H1 (cell line): ENCODE measurements at regions not wholly inside any gene's neighbourhood (a gene's known extent, or its start where the extent isn't known, plus 50 kb on each side); places are given as distances from the start of the nearest gene placed in this dataset.

ENCODE experiments used
- CTCF ChIA-PET: fragments of 300-600 bp; sonication (Branson Sonifier 250); formaldehyde crosslinking; loops from one replicate; lab custom pipeline; 2021; ENCODE audit not compliant: partially characterized antibody; lab: Charles Lee
- POLR2A ChIA-PET: fragments of 300-600 bp; sonication (Branson Sonifier 250); formaldehyde crosslinking; loops from one replicate; lab custom pipeline; 2021; ENCODE audit warnings: inconsistent platforms; ENCODE audit not compliant: partially characterized antibody; lab: Charles Lee
- DNase-seq, 2 experiments: peaks; one replicate each; pipeline versions ENCODE4 v3.0.0 to v3.0.0-alpha.2; 2010 to 2022; ENCODE audit warnings: low spot score in 2 of 2, low read depth in 1 of 2, mixed read lengths in 1 of 2
- FAIRE-seq: peaks from 2 replicates; lab custom pipeline; 2011; peaks lifted over from hg19 to GRCh38; lab: Jason Lieb, UNC
- H2AFZ ChIP-seq: 2 replicates; pipeline ENCODE4 v1.8.1; 2012; ENCODE audit warnings: low read length, inconsistent platforms
- H2AK5ac ChIP-seq: 2 replicates; pipeline ENCODE4 v1.6.1; 2013; ENCODE audit warnings: low read depth, low read length
- H2BK120ac ChIP-seq: replicated peaks from 2 replicates; pipeline ENCODE3; 2013; ENCODE audit warnings: low read depth, low read length, inconsistent platforms
- H2BK12ac ChIP-seq: 2 replicates; pipeline ENCODE4 v1.6.1; 2013; ENCODE audit warnings: low read depth, low read length
- H2BK15ac ChIP-seq: 2 replicates; pipeline ENCODE4 v1.6.1; 2013; ENCODE audit warnings: low read length
- H2BK20ac ChIP-seq: 2 replicates; pipeline ENCODE4 v1.6.1; 2013; ENCODE audit warnings: low read length
- H2BK5ac ChIP-seq: 2 replicates; pipeline ENCODE4 v1.6.1; 2013; ENCODE audit warnings: low read depth, low read length
- H3K14ac ChIP-seq: 2 replicates; pipeline ENCODE4 v1.6.1; 2013; ENCODE audit warnings: inconsistent platforms; ENCODE audit not compliant: insufficient read length
- H3K18ac ChIP-seq: 2 replicates; pipeline ENCODE4 v1.6.1; 2013; ENCODE audit warnings: low read length; ENCODE audit errors: extremely low read depth
- H3K23ac ChIP-seq: 2 replicates; pipeline ENCODE4 v1.6.1; 2013; ENCODE audit warnings: inconsistent platforms; ENCODE audit not compliant: insufficient read length
- H3K23me2 ChIP-seq: 2 replicates; pipeline ENCODE4 v1.6.1; 2013; ENCODE audit warnings: low read depth, low read length
- H3K27ac ChIP-seq: 2 replicates; pipeline ENCODE4 v1.6.1; 2011; ENCODE audit warnings: low read depth, low read length, inconsistent platforms
- H3K27me3 ChIP-seq, 4 experiments: replicated peaks in 1 of 4; 1 replicate in 1 of 4; 2 replicates in 3 of 4; pipeline versions ENCODE4 v1.6.1 to v1.8.1; 2011 to 2013; ENCODE audit warnings: low read length in 3 of 4, mild to moderate bottlenecking in 3 of 4, inconsistent platforms in 2 of 4, mixed read lengths in 2 of 4, moderate library complexity in 1 of 4; ENCODE audit not compliant: control insufficient read depth in 3 of 4, insufficient read depth in 3 of 4; ENCODE audit errors: extremely low read depth in 1 of 4
- H3K36me3 ChIP-seq, 4 experiments: 2 replicates each; pipeline versions ENCODE4 v1.6.1 to v1.8.1; 2011 to 2013; ENCODE audit warnings: mild to moderate bottlenecking in 4 of 4, low read length in 3 of 4, moderate library complexity in 2 of 4, control low read depth in 1 of 4, inconsistent platforms in 1 of 4; ENCODE audit not compliant: insufficient read depth in 4 of 4, control insufficient read depth in 2 of 4
- H3K4ac ChIP-seq: replicated peaks from 2 replicates; pipeline ENCODE3; 2013; ENCODE audit warnings: low read length, low read depth, mixed read lengths, inconsistent platforms; ENCODE audit not compliant: insufficient read length
- H3K4me1 ChIP-seq, 4 experiments: replicated peaks in 1 of 4; 1 replicate in 1 of 4; 2 replicates in 3 of 4; pipeline versions ENCODE4 v1.6.1 to v1.8.1; 2011 to 2013; ENCODE audit warnings: low read length in 3 of 4, inconsistent platforms in 2 of 4, mixed read lengths in 1 of 4; ENCODE audit not compliant: insufficient read depth in 4 of 4, control insufficient read depth in 3 of 4
- H3K4me2 ChIP-seq, 2 experiments: 2 replicates each; pipeline versions ENCODE4 v1.6.1 to v1.8.1; 2011 to 2013; ENCODE audit warnings: low read depth in 2 of 2, low read length in 2 of 2, control low read depth in 1 of 2, inconsistent platforms in 1 of 2, mild to moderate bottlenecking in 1 of 2; ENCODE audit not compliant: insufficient read depth in 1 of 2
- H3K4me3 ChIP-seq, 4 experiments: fragments of 200-600, 300-600 bp in 1 of 4; sonication (generic), shearing (Covaris generic), sonication (Bioruptor Twin) in 1 of 4; 2 replicates each; pipeline versions ENCODE4 v1.5.1 to v1.8.1; 2011 to 2016; ENCODE audit warnings: low read length in 4 of 4, low read depth in 3 of 4, control low read depth in 2 of 4, inconsistent platforms in 2 of 4, mild to moderate bottlenecking in 2 of 4, mixed read lengths in 1 of 4, moderate library complexity in 1 of 4; ENCODE audit not compliant: insufficient read depth in 2 of 4; ENCODE audit errors: extremely low read depth in 1 of 4
- H3K56ac ChIP-seq: replicated peaks from 2 replicates; pipeline ENCODE3; 2013; ENCODE audit warnings: low read depth, mild to moderate bottlenecking, mixed read lengths, low read length, inconsistent platforms; ENCODE audit not compliant: insufficient read length
- H3K79me1 ChIP-seq: 2 replicates; pipeline ENCODE4 v1.6.1; 2013; ENCODE audit warnings: low read depth, low read length, control low read depth
- H3K79me2 ChIP-seq, 2 experiments: 2 replicates each; pipeline versions ENCODE4 v1.6.1 to v1.8.1; 2012 to 2013; ENCODE audit warnings: low read length in 2 of 2, mild to moderate bottlenecking in 2 of 2, inconsistent platforms in 1 of 2; ENCODE audit not compliant: insufficient read depth in 2 of 2, control insufficient read depth in 1 of 2
- H3K9ac ChIP-seq, 4 experiments: replicated peaks in 1 of 4; 1 replicate in 1 of 4; 2 replicates in 3 of 4; pipeline versions ENCODE4 v1.6.1 to v1.8.1; 2011 to 2013; ENCODE audit warnings: low read depth in 3 of 4, low read length in 3 of 4, control low read depth in 2 of 4, mild to moderate bottlenecking in 2 of 4, moderate library complexity in 2 of 4, inconsistent platforms in 1 of 4; ENCODE audit errors: extremely low read depth in 1 of 4
- H3K9me3 ChIP-seq, 2 experiments: 2 replicates each; pipeline versions ENCODE4 v1.6.1 to v1.8.1; 2012 to 2013; ENCODE audit warnings: mild to moderate bottlenecking in 2 of 2, moderate library complexity in 2 of 2, control low read depth in 1 of 2, inconsistent platforms in 1 of 2, low read depth in 1 of 2, low read length in 1 of 2, mixed read lengths in 1 of 2; ENCODE audit not compliant: insufficient read depth in 2 of 2
- H4K20me1 ChIP-seq, 2 experiments: replicated peaks in 1 of 2; 2 replicates each; pipeline versions ENCODE3 to v1.8.1; 2011 to 2013; ENCODE audit warnings: inconsistent platforms in 2 of 2, low read length in 2 of 2, mild to moderate bottlenecking in 1 of 2; ENCODE audit not compliant: insufficient read depth in 2 of 2, control insufficient read depth in 1 of 2
- H4K5ac ChIP-seq: 2 replicates; pipeline ENCODE4 v1.6.1; 2013; ENCODE audit warnings: low read length, low read depth, mixed read lengths, inconsistent platforms; ENCODE audit not compliant: insufficient read length
- H4K8ac ChIP-seq: 2 replicates; pipeline ENCODE4 v1.8.0; 2013; ENCODE audit warnings: mild to moderate bottlenecking, moderate library complexity, low read length, inconsistent platforms; ENCODE audit not compliant: insufficient read depth; ENCODE audit errors: extremely low read depth
- H4K91ac ChIP-seq: replicated peaks from 2 replicates; pipeline ENCODE3; 2013; ENCODE audit warnings: low read length, mixed read lengths, inconsistent platforms; ENCODE audit not compliant: insufficient read length
- GABPA ChIP-seq: IDR thresholded peaks from 2 replicates; pipeline ENCODE4 v1.6.1; 2011; ENCODE audit warnings: mild to moderate bottlenecking, low read length, moderate library complexity, borderline replicate concordance; ENCODE audit not compliant: insufficient read depth
- KDM5A ChIP-seq: fragments of 200-600 bp; IDR thresholded peaks from 2 replicates; pipeline ENCODE4 v1.7.1; 2012; ENCODE audit warnings: mild to moderate bottlenecking, low read length, inconsistent platforms, mixed read lengths
- POLR2AphosphoS5 ChIP-seq: IDR thresholded peaks from 2 replicates; pipeline ENCODE4 v1.6.1; 2011; ENCODE audit warnings: low read depth, low read length
- TAF7 ChIP-seq: optimal IDR thresholded peaks from 2 replicates; pipeline ENCODE3; 2011; ENCODE audit warnings: low read depth, mild to moderate bottlenecking, inconsistent platforms, low read length, moderate library complexity, borderline replicate concordance
- whole genome bisulfite sequencing, 2 experiments: shearing (Covaris generic) in 1 of 2; methylation state at CpG; one replicate each; pipeline versions ENCODE4 v1.1.6 to v1.1.7; 2013 to 2015; ENCODE audit warnings: low lambda C conversion rate in 2 of 2, mixed read lengths in 2 of 2, inconsistent platforms in 1 of 2, low coverage in 1 of 2, missing lambda C conversion rate in 1 of 2; ENCODE audit not compliant: insufficient replicate concordance in 2 of 2, insufficient coverage in 1 of 2, insufficient read length in 1 of 2; ENCODE audit errors: extremely low coverage in 1 of 2, missing lambda C conversion rate in 1 of 2; 5-methylcytosine and 5-hydroxymethylcytosine counted together
- TF ChIP-seq, protein P1 (sequence below): IDR thresholded peaks from 2 replicates; pipeline ENCODE4 v1.6.1; 2012; ENCODE audit warnings: inconsistent platforms
- TF ChIP-seq, protein P2 (sequence below): IDR thresholded peaks from 2 replicates; pipeline ENCODE4 v1.6.1; 2012; ENCODE audit warnings: low read length, inconsistent platforms

DNA sequence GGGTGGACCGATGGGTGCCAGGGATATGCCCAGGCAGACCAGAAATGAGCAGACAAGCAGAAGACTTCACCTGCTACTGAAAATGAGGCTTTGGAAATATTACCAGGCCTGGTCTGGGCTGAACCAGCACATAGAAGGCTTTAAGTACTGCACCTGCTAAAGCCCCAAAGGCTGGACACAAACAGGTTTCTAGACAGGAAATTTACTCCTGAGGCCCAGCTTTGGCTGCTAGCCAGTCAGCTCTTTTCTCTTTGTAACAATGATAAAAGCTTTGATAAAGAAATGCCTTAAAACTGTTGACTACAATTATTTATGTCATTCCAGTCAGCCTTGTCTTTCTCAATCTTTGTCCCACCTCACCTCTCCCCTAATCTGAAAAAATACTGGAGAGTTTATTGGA is 228.9 kb upstream of the EGLN3 start:
- no peaks in the 10 kb centered on the region for H3K27me3 ChIP-seq
- H4K5ac ChIP-seq = no peak overlapping the region
- no peak overlapping the region for H2AFZ ChIP-seq
- H3K27ac ChIP-seq = no peak overlapping the region
- H3K9me3 ChIP-seq = no peaks in the 10 kb centered on the region
- H3K4me1 ChIP-seq = peaks cover 0 to 3% (median 0%) of the 10 kb centered on the region in 4 experiments; a peak in 1 of 7 replicates
- ChIA-PET POLR2A (no interaction called here), CTCF (interaction anchor here (0.9 to 1.7 kb wide), 3 partner anchors 22 to 339 kb away, joined by 3 to 4 read pairs (median 4); no protein-coding TSS in a partner anchor)
- no peak overlapping the region for H3K18ac ChIP-seq
- FAIRE-seq (no peak), DNase-seq (no peak)
- no peaks in the 10 kb centered on the region for H3K79me1 ChIP-seq
- H4K20me1 ChIP-seq = no peaks in the 10 kb centered on the region
- no peak overlapping the region for H3K14ac ChIP-seq
- H3K79me2 ChIP-seq = no peaks in the 10 kb centered on the region
- no peak overlapping the region for H2BK15ac ChIP-seq
- H3K4ac ChIP-seq = no peak overlapping the region
- no peak overlapping the region for H2BK120ac ChIP-seq
- no peak overlapping the region for H3K56ac ChIP-seq
- H3K9ac ChIP-seq = no peak overlapping the region
- no peaks in the 10 kb centered on the region for H3K23me2 ChIP-seq
- WGBS, 2 experiments = 94% methylated on average over 1 of the region's 1 CpG; no CpG with 5 or more reads in 1 of the 2 experiments
- H2AK5ac ChIP-seq = no peak overlapping the region
- no peak overlapping the region for H2BK20ac ChIP-seq
- no peak overlapping the region for H3K4me2 ChIP-seq
- no peak overlapping the region for H4K91ac ChIP-seq
- no peak overlapping the region for H2BK5ac ChIP-seq
- H2BK12ac ChIP-seq = no peak overlapping the region
- H4K8ac ChIP-seq = no peak overlapping the region
- H3K23ac ChIP-seq = no peak overlapping the region
- no peak overlapping the region for H3K4me3 ChIP-seq
- H3K36me3 ChIP-seq = no peaks in the 10 kb centered on the region
- TF ChIP-seq, protein P1, sequence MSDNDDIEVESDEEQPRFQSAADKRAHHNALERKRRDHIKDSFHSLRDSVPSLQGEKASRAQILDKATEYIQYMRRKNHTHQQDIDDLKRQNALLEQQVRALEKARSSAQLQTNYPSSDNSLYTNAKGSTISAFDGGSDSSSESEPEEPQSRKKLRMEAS = no peak
- TF ChIP-seq GABPA (no peak), KDM5A (no peak), POLR2AphosphoS5 (no peak), TAF7 (no peak)
- TF ChIP-seq, protein P2, sequence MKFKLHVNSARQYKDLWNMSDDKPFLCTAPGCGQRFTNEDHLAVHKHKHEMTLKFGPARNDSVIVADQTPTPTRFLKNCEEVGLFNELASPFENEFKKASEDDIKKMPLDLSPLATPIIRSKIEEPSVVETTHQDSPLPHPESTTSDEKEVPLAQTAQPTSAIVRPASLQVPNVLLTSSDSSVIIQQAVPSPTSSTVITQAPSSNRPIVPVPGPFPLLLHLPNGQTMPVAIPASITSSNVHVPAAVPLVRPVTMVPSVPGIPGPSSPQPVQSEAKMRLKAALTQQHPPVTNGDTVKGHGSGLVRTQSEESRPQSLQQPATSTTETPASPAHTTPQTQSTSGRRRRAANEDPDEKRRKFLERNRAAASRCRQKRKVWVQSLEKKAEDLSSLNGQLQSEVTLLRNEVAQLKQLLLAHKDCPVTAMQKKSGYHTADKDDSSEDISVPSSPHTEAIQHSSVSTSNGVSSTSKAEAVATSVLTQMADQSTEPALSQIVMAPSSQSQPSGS = no peak
